GM12878 (cell line): ENCODE measurements at regions not wholly inside any gene's neighbourhood (a gene's known extent, or its start where the extent isn't known, plus 50 kb on each side); places are given as distances from the start of the nearest gene placed in this dataset.

ENCODE experiments used
- ATAC-seq: fragments of 200-7000 bp; cut with Tn5 transposase; 3 replicates; pipeline ENCODE4 v1.9.1; 2020; ENCODE audit warnings: mild to moderate bottlenecking, moderate library complexity
- BruUV-seq: library from RNA; stranded (reverse); fragments of 400-500 nt; replicated peaks from 2 replicates; lab custom pipeline; 2021; lab: Mats Ljungman, UMichigan
- CTCF ChIA-PET: fragments of 300-600 bp; sonication (Branson Sonifier 250); formaldehyde crosslinking; extraction: SDS; loops from one replicate; lab custom pipeline; 2021; ENCODE audit warnings: inconsistent platforms; lab: Yijun Ruan, JAX
- POLR2A ChIA-PET: fragments of 350-600 bp; formaldehyde crosslinking; extraction: SDS; loops from one replicate; lab custom pipeline; 2021; ENCODE audit warnings: inconsistent platforms; lab: Charles Lee
- RAD21 ChIA-PET: fragments of 300-600 bp; sonication (Branson Sonifier 250); formaldehyde crosslinking; loops from one replicate; lab custom pipeline; 2023; ENCODE audit warnings: antibody characterized with exemption; ENCODE audit not compliant: unreplicated experiment; lab: Charles Lee
- SMC1A ChIA-PET: fragments of 300-600 bp; sonication (Branson Sonifier 250); formaldehyde crosslinking; loops from one replicate; lab custom pipeline; 2023; ENCODE audit not compliant: unreplicated experiment, uncharacterized antibody; lab: Charles Lee
- DNase-seq: peaks from one replicate; pipeline ENCODE4 v3.0.0-alpha.2; 2011; ENCODE audit warnings: low read depth, low spot score
- FAIRE-seq: peaks from 3 replicates; lab custom pipeline; 2011; peaks lifted over from hg19 to GRCh38; lab: Jason Lieb, UNC
- H2AFZ ChIP-seq: 2 replicates; pipeline ENCODE4 v1.6.0; 2011; ENCODE audit warnings: low read depth, low read length, control low read depth; ENCODE audit not compliant: control insufficient read depth
- H3K27ac ChIP-seq: 2 replicates; pipeline ENCODE4 v1.5.1; 2011; ENCODE audit warnings: control low read depth; ENCODE audit not compliant: control insufficient read depth, insufficient read depth
- H3K27me3 ChIP-seq, 2 experiments: replicated peaks in 1 of 2; 2 replicates each; pipeline versions ENCODE4 v1.6.0 to v1.6.1; 2011; ENCODE audit warnings: low read length in 1 of 2; ENCODE audit not compliant: control insufficient read depth in 2 of 2, insufficient read depth in 2 of 2
- H3K36me3 ChIP-seq, 2 experiments: 2 replicates each; pipeline ENCODE4 v1.5.1; 2011; ENCODE audit warnings: low read length in 1 of 2; ENCODE audit not compliant: control insufficient read depth in 2 of 2, insufficient read depth in 2 of 2
- H3K4me1 ChIP-seq: 2 replicates; pipeline ENCODE4 v1.6.1; 2011; ENCODE audit warnings: mild to moderate bottlenecking, low read length, moderate library complexity, mixed read lengths; ENCODE audit not compliant: control insufficient read depth, insufficient read depth
- H3K4me2 ChIP-seq: 2 replicates; pipeline ENCODE4 v1.6.0; 2011; ENCODE audit warnings: control low read depth; ENCODE audit not compliant: control insufficient read depth, insufficient read depth
- H3K4me3 ChIP-seq: fragments of 200-600 bp; sonication (generic); 2 replicates; pipeline ENCODE4 v1.5.1; 2016
- H3K79me2 ChIP-seq: 2 replicates; pipeline ENCODE4 v1.6.0; 2011; ENCODE audit warnings: low read length; ENCODE audit not compliant: control insufficient read depth, insufficient read depth
- H3K9ac ChIP-seq: 2 replicates; pipeline ENCODE4 v1.8.0; 2011; ENCODE audit warnings: low read length, control low read depth, mixed read lengths; ENCODE audit not compliant: control insufficient read depth, insufficient read depth
- H3K9me3 ChIP-seq: replicated peaks from 3 replicates; pipeline ENCODE4 v1.5.1; 2011; ENCODE audit warnings: mild to moderate bottlenecking, low read length; ENCODE audit not compliant: control insufficient read depth, insufficient read depth
- H4K20me1 ChIP-seq: 2 replicates; pipeline ENCODE4 v1.6.0; 2011; ENCODE audit not compliant: control insufficient read depth, insufficient read depth
- CBFB ChIP-seq: IDR thresholded peaks from 2 replicates; pipeline ENCODE4 v1.6.1; 2016; ENCODE audit warnings: antibody characterized with exemption, low read depth
- FOXK2 ChIP-seq: fragments of 450-650 bp; IDR thresholded peaks from 2 replicates; pipeline ENCODE4 v1.6.1; 2017; ENCODE audit warnings: mild to moderate bottlenecking, moderate library complexity
- HDGF ChIP-seq: fragments of 450-650 bp; IDR thresholded peaks from 2 replicates; pipeline ENCODE4 v1.6.1; 2016; ENCODE audit warnings: antibody characterized with exemption
- MEF2B ChIP-seq: fragments of 450-650 bp; IDR thresholded peaks from 2 replicates; pipeline ENCODE4 v1.6.1; 2018; ENCODE audit warnings: mild to moderate bottlenecking, moderate library complexity; ENCODE audit not compliant: partially characterized antibody, poor library complexity, severe bottlenecking
- MTA2 ChIP-seq: fragments of 450-650 bp; IDR thresholded peaks from 2 replicates; pipeline ENCODE4 v1.6.1; 2016; ENCODE audit warnings: low read depth, mild to moderate bottlenecking, moderate library complexity
- NFIC ChIP-seq: IDR thresholded peaks from 2 replicates; pipeline ENCODE4 v1.6.1; 2012; ENCODE audit warnings: low read depth, mild to moderate bottlenecking, inconsistent platforms, low read length, moderate library complexity
- NR2F1 ChIP-seq: fragments of 450-650 bp; conservative IDR thresholded peaks from 2 replicates; pipeline ENCODE4 v1.6.1; 2017; ENCODE audit warnings: mild to moderate bottlenecking
- SUZ12 ChIP-seq: fragments of 200-600 bp; sonication (generic); IDR thresholded peaks from one replicate; pipeline ENCODE4 v1.6.1; 2018; ENCODE audit warnings: antibody characterized with exemption, mild to moderate bottlenecking; ENCODE audit not compliant: unreplicated experiment
- TAF1 ChIP-seq: IDR thresholded peaks from 2 replicates; pipeline ENCODE4 v1.6.1; 2011; ENCODE audit warnings: mild to moderate bottlenecking, low read depth, low read length, borderline replicate concordance
- WGBS: methylation state at CpG from one replicate; pipeline ENCODE4 v1.1.6; 2016; ENCODE audit warnings: low lambda C conversion rate; ENCODE audit not compliant: insufficient replicate concordance, insufficient coverage; ENCODE audit errors: missing lambda C conversion rate; 5-methylcytosine and 5-hydroxymethylcytosine counted together
- in situ Hi-C: fragments of 300-500 bp; cut with MboI; formaldehyde crosslinking; loops from 9 replicates; pipeline ENCODE4 v1.14.3; 2018; ENCODE audit warnings: mixed read lengths
- intact Hi-C: fragments of 100-400 bp; cut with micrococcal nuclease; formaldehyde crosslinking; loops from one replicate; pipeline ENCODE4 v1.14.2; 2022; ENCODE audit not compliant: unreplicated experiment
- TF ChIP-seq, protein P1 (sequence below): IDR thresholded peaks from 2 replicates; pipeline ENCODE4 v1.6.1; 2012; ENCODE audit warnings: improper control_type of control experiment, low read depth, low read length; ENCODE audit not compliant: insufficient replicate concordance

DNA sequence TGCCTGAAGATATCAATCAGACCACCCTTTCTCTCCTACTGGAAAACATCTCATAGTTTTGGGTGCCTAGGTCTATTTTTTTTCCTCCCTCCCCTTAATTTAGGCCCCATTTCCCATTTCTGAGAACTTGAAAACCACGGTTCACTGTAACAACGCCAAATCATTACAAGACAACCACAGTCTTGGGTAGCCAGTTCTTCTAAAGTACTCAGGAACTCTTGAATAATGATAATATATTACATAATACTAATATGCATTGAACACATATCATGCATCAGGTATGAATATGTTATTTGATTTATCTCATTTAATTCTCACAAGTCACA, 185.1 kb upstream of the ADO start (continued):
- TF ChIP-seq, protein P1, sequence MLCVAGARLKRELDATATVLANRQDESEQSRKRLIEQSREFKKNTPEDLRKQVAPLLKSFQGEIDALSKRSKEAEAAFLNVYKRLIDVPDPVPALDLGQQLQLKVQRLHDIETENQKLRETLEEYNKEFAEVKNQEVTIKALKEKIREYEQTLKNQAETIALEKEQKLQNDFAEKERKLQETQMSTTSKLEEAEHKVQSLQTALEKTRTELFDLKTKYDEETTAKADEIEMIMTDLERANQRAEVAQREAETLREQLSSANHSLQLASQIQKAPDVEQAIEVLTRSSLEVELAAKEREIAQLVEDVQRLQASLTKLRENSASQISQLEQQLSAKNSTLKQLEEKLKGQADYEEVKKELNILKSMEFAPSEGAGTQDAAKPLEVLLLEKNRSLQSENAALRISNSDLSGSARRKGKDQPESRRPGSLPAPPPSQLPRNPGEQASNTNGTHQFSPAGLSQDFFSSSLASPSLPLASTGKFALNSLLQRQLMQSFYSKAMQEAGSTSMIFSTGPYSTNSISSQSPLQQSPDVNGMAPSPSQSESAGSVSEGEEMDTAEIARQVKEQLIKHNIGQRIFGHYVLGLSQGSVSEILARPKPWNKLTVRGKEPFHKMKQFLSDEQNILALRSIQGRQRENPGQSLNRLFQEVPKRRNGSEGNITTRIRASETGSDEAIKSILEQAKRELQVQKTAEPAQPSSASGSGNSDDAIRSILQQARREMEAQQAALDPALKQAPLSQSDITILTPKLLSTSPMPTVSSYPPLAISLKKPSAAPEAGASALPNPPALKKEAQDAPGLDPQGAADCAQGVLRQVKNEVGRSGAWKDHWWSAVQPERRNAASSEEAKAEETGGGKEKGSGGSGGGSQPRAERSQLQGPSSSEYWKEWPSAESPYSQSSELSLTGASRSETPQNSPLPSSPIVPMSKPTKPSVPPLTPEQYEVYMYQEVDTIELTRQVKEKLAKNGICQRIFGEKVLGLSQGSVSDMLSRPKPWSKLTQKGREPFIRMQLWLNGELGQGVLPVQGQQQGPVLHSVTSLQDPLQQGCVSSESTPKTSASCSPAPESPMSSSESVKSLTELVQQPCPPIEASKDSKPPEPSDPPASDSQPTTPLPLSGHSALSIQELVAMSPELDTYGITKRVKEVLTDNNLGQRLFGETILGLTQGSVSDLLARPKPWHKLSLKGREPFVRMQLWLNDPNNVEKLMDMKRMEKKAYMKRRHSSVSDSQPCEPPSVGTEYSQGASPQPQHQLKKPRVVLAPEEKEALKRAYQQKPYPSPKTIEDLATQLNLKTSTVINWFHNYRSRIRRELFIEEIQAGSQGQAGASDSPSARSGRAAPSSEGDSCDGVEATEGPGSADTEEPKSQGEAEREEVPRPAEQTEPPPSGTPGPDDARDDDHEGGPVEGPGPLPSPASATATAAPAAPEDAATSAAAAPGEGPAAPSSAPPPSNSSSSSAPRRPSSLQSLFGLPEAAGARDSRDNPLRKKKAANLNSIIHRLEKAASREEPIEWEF = peak; percentile 36
- no peak for TF ChIP-seq MEF2B
- TF ChIP-seq NFIC = peak; percentile 19; the same call in 1 of the 2 replicates

DNA sequence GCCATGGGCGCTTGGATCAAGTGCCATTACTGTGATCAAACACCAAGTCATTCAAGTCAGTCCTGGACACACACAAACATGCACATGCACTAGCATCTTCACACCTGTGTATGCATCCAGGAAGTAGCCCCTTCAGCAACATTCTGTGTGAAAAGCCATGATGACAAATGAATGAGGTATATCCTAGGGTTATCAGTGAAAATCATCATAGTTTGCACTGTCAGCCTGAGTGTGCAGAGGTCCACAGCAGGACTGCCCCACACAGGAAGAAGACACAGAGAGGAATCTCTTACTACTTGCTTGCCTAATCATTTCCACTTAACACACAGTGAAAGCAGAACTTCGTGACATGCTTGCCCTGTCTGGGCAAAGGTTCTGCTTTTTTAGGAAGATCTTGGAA, 184.0 kb upstream of the ADO start:
- peak; percentile 19 for ATAC-seq
- Histone ChIP-seq H3K4me2 (no peak overlapping the region), H2AFZ (no peak overlapping the region), H3K27ac (no peak overlapping the region), H3K27me3 (no peaks in the 10 kb centered on the region), H3K79me2 (no peaks in the 10 kb centered on the region)
- no TSS peak for BruUV-seq
- 48% methylated on average over 2 of the region's 2 CpGs for WGBS
- DNase-seq = no peak
- TF ChIP-seq MTA2 (no peak), CBFB (no peak), TAF1 (no peak), HDGF (0 out of 2 replicates have a peak, but pooled peaks have one; percentile 17), SUZ12 (no peak), NR2F1 (no peak), FOXK2 (no peak)
- TF ChIP-seq, all 136 proteins: peak for 1
- H3K4me1 ChIP-seq = peaks cover 17% of the 10 kb centered on the region
- SMC1A ChIA-PET = interaction anchor here (1.0 to 4.4 kb wide), 16 partner anchors 8 to 464 kb away, joined by 3 to 30 read pairs (median 6); partner anchors contain the start of gene EGR2
- no peaks in the 10 kb centered on the region for H4K20me1 ChIP-seq
- CTCF ChIA-PET = interaction anchor here (1.0 to 7.5 kb wide), 4 partner anchors 10 to 197 kb away, joined by 4 to 45 read pairs (median 21); partner anchors contain the start of gene EGR2
- no peak overlapping the region for H3K9ac ChIP-seq
- no peak overlapping the region for H3K4me3 ChIP-seq
- in situ Hi-C loops (no loop called here), intact Hi-C loops (no loop called here)
- no peak for FAIRE-seq
- H3K9me3 ChIP-seq = no peaks in the 10 kb centered on the region
- POLR2A ChIA-PET = interaction anchor here (0.6 to 4.4 kb wide), 6 partner anchors 12 to 321 kb away, joined by 3 to 24 read pairs (median 4); no protein-coding TSS in a partner anchor
- RAD21 ChIA-PET = interaction anchor here (1.0 to 2.6 kb wide), 11 partner anchors 10 to 197 kb away, joined by 3 to 16 read pairs (median 7); partner anchors contain the start of gene EGR2
- H3K36me3 ChIP-seq = no peaks in the 10 kb centered on the region
